Esophagus (tissue), 2 donors: ENCODE measurements at regions not wholly inside any gene's neighbourhood (a gene's known extent, or its start where the extent isn't known, plus 50 kb on each side); places are given as distances from the start of the nearest gene placed in this dataset.
"Not testable (repeated sequence)": the region's sequence is repeated elsewhere in the genome, so short reads cannot be mapped to it uniquely, and the experiment has no call there.

Source experiments
- H3K27ac ChIP-seq, 2 donors: one replicate each; pipeline ENCODE4 v1.5.1; 2013; ENCODE audit warnings: low read depth in 2 of 2, mild to moderate bottlenecking in 2 of 2, inconsistent platforms in 1 of 2, low read length in 1 of 2, moderate library complexity in 1 of 2
- H3K27me3 ChIP-seq, 2 donors: one replicate each; pipeline ENCODE4 v1.6.1; 2013; ENCODE audit warnings: low read length in 2 of 2, control low read depth in 1 of 2, mild to moderate bottlenecking in 1 of 2; ENCODE audit not compliant: insufficient read depth in 2 of 2, control insufficient read depth in 1 of 2
- H3K36me3 ChIP-seq, 2 donors: one replicate each; pipeline ENCODE4 v1.6.1; 2013; ENCODE audit warnings: low read length in 1 of 2; ENCODE audit not compliant: control insufficient read depth in 2 of 2, insufficient read depth in 2 of 2
- H3K4me1 ChIP-seq, 2 donors: one replicate each; pipeline ENCODE4 v1.6.1; 2013; ENCODE audit warnings: low read length in 1 of 2; ENCODE audit not compliant: control insufficient read depth in 2 of 2, insufficient read depth in 2 of 2
- H3K4me3 ChIP-seq, 2 donors: one replicate each; pipeline ENCODE4 v1.5.1; 2013; ENCODE audit warnings: low read length in 2 of 2, mild to moderate bottlenecking in 2 of 2, low read depth in 1 of 2, moderate library complexity in 1 of 2
- H3K9me3 ChIP-seq, 2 donors: one replicate each; pipeline ENCODE4 v1.6.1; 2013; ENCODE audit warnings: mild to moderate bottlenecking in 2 of 2, low read depth in 1 of 2, low read length in 1 of 2, moderate library complexity in 1 of 2; ENCODE audit not compliant: control insufficient read depth in 2 of 2, insufficient read depth in 1 of 2
- WGBS, 2 donors: extraction: QIAGEN DNeasy Blood & Tissue Kit; methylation state at CpG; one replicate each; pipeline ENCODE4 v1.1.7; 2013; 5-methylcytosine and 5-hydroxymethylcytosine counted together
- donor health status: healthy with polysubstance abuse.
- donor health status: Bipolar disorder and iron deficiency.

DNA sequence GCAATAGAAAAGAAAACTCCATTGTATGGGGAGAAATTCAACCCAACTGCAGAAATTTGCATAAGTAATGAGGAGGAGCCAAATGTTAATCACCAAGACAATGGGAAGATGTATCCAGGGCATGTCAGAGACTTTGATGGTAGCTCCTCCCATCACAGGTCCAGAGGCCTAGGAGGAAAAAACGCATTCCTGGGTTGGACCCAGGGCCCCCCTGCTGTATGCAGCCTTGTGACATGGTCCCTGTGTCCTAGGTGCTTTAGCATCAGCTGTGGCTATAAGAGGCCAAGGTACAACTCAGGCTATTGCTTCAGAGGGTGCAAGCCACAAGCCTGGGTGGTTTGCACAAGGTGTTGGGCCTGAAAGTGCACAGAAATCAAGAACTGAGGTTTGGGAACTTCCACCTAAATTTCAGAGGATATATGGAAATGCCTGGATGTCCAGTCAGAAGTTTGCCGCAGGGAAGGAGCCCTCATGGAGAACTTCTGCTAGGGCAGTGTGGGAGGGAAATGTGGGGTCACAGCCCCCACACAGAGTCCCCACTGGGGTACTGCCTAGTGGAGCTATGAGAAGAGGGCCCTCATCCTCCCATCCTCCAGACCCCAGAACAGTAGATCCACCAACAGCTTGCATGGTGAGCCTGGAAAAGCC is 162.3 kb downstream of the TGFB2 start:
- no peaks in the 10 kb centered on the region for H3K27me3 ChIP-seq
- no peak overlapping the region for H3K27ac ChIP-seq
- H3K4me1 ChIP-seq: no peaks in the 10 kb centered on the region
- H3K4me3 ChIP-seq: no peak overlapping the region
- WGBS, 2 donors: 84 to 90% methylated on average over 2 of the region's 2 CpGs
- peaks cover 4 to 6% of the 10 kb centered on the region in 2 donors for H3K9me3 ChIP-seq
- H3K36me3 ChIP-seq: no peaks in the 10 kb centered on the region

DNA sequence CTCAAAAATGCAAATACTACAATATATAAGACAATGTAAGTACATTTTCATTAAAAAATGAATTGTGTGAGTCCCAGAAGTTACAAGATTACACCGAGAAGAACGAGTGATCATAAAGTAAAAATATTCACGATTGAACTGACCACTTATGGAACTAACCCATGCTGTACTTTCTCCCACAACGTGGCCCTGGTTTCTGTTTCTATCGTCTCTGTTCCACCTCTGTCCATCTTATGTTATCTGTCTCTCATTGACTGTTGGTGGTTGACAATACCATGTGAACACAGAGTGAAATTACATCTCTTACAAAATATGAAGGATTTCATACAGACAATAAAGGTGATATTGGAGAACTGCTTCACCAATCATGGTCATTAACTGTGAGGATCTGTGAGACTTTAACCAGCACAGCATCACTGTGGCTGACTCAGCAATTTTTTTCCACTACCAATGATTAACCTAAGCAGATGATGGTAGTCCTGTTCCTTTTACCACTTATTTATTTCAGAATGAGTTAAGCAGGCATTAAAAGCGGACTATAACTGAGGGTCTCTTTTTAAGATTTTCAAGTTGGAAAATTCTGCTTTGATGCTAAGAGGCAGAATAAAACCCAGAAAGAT is 165.1 kb downstream of the TGFB2 start:
- Histone ChIP-seq H3K27me3 (no peaks in the 10 kb centered on the region), H3K4me3 (no peak overlapping the region), H3K4me1 (no peaks in the 10 kb centered on the region), H3K36me3 (no peaks in the 10 kb centered on the region), H3K9me3 (peaks cover 4 to 6% of the 10 kb centered on the region in 2 donors), H3K27ac (no peak overlapping the region)
- 88 to 91% methylated on average over 6 of the region's 6 CpGs for WGBS, 2 donors

- Histone ChIP-seq H3K9me3 (no peaks in the 10 kb centered on the region), H3K27me3 (no peaks in the 10 kb centered on the region), H3K27ac (no peak overlapping the region), H3K36me3 (no peaks in the 10 kb centered on the region), H3K4me1 (no peaks in the 10 kb centered on the region), H3K4me3 (no peak overlapping the region)
- WGBS, 2 donors: 93% methylated on average over 3 of the region's 3 CpGs
These were observed 168.2 kb downstream of the TGFB2 start for GRCh38 chr1:218513328-218513727.

GRCh38 chr1:218514689-218515088 is 169.6 kb downstream of the TGFB2 start:
- WGBS, 2 donors: 79 to 91% methylated on average over 2 of the region's 2 CpGs
- no peaks in the 10 kb centered on the region for H3K9me3 ChIP-seq
- no peaks in the 10 kb centered on the region for H3K27me3 ChIP-seq
- no peaks in the 10 kb centered on the region for H3K36me3 ChIP-seq
- no peak overlapping the region for H3K27ac ChIP-seq
- no peak overlapping the region for H3K4me3 ChIP-seq
- no peaks in the 10 kb centered on the region for H3K4me1 ChIP-seq

- Histone ChIP-seq H3K4me3 (no peak overlapping the region), H3K27me3 (no peaks in the 10 kb centered on the region), H3K4me1 (no peaks in the 10 kb centered on the region), H3K36me3 (no peaks in the 10 kb centered on the region), H3K27ac (no peak overlapping the region), H3K9me3 (no peaks in the 10 kb centered on the region)
- 70 to 75% methylated on average over 3 of the region's 3 CpGs for WGBS, 2 donors
These were observed 171.4 kb downstream of the TGFB2 start for GRCh38 chr1:218516526-218516925.

- Histone ChIP-seq H3K4me1 (no peaks in the 10 kb centered on the region), H3K27ac (no peak overlapping the region), H3K4me3 (no peak overlapping the region), H3K36me3 (no peaks in the 10 kb centered on the region), H3K27me3 (no peaks in the 10 kb centered on the region), H3K9me3 (no peaks in the 10 kb centered on the region)
- 75 to 81% methylated on average over 5 of the region's 5 CpGs for WGBS, 2 donors
These were observed 172.3 kb downstream of the TGFB2 start for GRCh38 chr1:218517459-218517858.

- H3K36me3 ChIP-seq: no peaks in the 10 kb centered on the region
- H3K4me1 ChIP-seq: no peaks in the 10 kb centered on the region
- WGBS, 2 donors: 82 to 90% methylated on average over 2 of the region's 2 CpGs
- no peak overlapping the region for H3K4me3 ChIP-seq
- no peak overlapping the region for H3K27ac ChIP-seq
- H3K9me3 ChIP-seq: no peaks in the 10 kb centered on the region
- H3K27me3 ChIP-seq: no peaks in the 10 kb centered on the region
These were observed 173.1 kb downstream of the TGFB2 start for GRCh38 chr1:218518216-218518740.

- not testable (repeated sequence) for H3K27me3 ChIP-seq, H3K27ac ChIP-seq, H3K4me1 ChIP-seq, H3K36me3 ChIP-seq, H3K9me3 ChIP-seq, H3K4me3 ChIP-seq
- 89 to 96% methylated on average over 4 of the region's 4 CpGs for WGBS, 2 donors
These were observed 175.5 kb downstream of the TGFB2 start for GRCh38 chr1:218520646-218521045.

DNA sequence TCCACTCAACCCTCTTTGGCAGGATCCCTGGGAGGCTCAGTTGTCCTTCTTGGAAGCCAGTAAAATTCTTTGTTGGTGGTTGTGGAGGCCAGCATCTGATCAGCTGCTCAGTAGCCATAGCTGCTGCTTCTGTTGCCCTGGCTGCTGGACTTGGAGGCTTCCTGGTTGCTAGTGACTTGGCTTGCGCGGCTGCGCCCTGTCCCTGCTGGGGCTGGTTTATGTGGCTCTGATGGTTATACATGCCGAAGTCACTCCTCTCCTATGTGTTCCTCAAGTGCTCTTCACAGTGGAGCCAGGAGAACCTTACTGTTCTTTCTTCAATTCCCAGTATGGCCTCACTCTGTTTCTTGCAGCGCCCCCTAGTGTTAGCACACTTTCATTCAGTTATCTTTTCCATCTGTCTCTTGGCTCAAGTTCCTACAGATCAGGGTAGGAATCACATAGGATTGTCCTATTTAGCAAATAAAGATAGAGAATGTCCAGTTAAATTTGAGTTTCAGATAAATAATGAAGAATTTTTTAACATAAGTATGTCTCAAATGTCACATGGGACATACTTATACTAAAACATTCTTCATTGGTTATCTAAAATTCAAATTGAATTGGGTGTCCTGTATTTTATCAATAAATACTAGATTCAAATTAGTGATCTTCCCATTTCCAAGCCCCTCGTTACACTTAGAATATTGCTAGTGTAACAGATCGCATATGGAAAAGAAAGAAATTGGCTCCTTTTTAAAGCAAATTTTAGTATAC is 176.5 kb downstream of the TGFB2 start:
- Histone ChIP-seq H3K36me3 (no peaks in the 10 kb centered on the region), H3K4me3 (no peak overlapping the region), H3K4me1 (no peaks in the 10 kb centered on the region), H3K27ac (no peak overlapping the region), H3K27me3 (no peaks in the 10 kb centered on the region), H3K9me3 (no peaks in the 10 kb centered on the region)
- WGBS, 2 donors: 78 to 80% methylated on average over 7 of the region's 7 CpGs
